ENCODE measurements at regions not wholly inside any gene's neighbourhood (a gene's known extent, or its start where the extent isn't known, plus 50 kb on each side); places are given as distances from the start of the nearest gene placed in this dataset.

GRCh38 chr16:8295513-8296237 lies 294.6 kb downstream of the TMEM114 start:
- Histone ChIP-seq H3K9me3 (ENCODE audit: control insufficient read depth in 1 of 2, insufficient read depth in 1 of 2, low read length in 2 of 2) (peaks cover 0 to 19% of the 10 kb centered on the region in 2 experiments), H3K4me3 (ENCODE audit: low read length) (no peak overlapping the region), H3K36me3 (ENCODE audit: insufficient read depth, low read length) (no peaks in the 10 kb centered on the region), H3K27ac (ENCODE audit: low read depth in 1 of 2, low read length in 2 of 2) (no peak overlapping the region), H3K4me1 (ENCODE audit: insufficient read depth, low read length) (no peaks in the 10 kb centered on the region), H3K27me3 (ENCODE audit: control insufficient read depth in 1 of 2, insufficient read depth in 2 of 2, low read length in 2 of 2) (no peaks in the 10 kb centered on the region)
- H3K36me3 Mint-ChIP-seq (ENCODE audit: low read depth): no peaks in the 10 kb centered on the region
- ATAC-seq (ENCODE audit: poor library complexity) (no peak), DNase-seq (no peak)
- no peaks in the 10 kb centered on the region for H3K4me1 Mint-ChIP-seq (ENCODE audit: low read depth)
- POLR2A ChIA-PET: no interaction called here
- CTCF ChIA-PET: no interaction called here
- TF ChIP-seq, protein P1, sequence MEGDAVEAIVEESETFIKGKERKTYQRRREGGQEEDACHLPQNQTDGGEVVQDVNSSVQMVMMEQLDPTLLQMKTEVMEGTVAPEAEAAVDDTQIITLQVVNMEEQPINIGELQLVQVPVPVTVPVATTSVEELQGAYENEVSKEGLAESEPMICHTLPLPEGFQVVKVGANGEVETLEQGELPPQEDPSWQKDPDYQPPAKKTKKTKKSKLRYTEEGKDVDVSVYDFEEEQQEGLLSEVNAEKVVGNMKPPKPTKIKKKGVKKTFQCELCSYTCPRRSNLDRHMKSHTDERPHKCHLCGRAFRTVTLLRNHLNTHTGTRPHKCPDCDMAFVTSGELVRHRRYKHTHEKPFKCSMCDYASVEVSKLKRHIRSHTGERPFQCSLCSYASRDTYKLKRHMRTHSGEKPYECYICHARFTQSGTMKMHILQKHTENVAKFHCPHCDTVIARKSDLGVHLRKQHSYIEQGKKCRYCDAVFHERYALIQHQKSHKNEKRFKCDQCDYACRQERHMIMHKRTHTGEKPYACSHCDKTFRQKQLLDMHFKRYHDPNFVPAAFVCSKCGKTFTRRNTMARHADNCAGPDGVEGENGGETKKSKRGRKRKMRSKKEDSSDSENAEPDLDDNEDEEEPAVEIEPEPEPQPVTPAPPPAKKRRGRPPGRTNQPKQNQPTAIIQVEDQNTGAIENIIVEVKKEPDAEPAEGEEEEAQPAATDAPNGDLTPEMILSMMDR (IDR thresholded peaks at IDR 0.05): no peak
- H3K27ac Mint-ChIP-seq: no peak overlapping the region
- no peaks in the 10 kb centered on the region for H3K27me3 Mint-ChIP-seq
- peaks cover 14% of the 10 kb centered on the region for H3K9me3 Mint-ChIP-seq
- H3K4me3 Mint-ChIP-seq: no peak overlapping the region
- intact Hi-C loops (cut with DNase I, micrococcal nuclease): no loop called here

DNA sequence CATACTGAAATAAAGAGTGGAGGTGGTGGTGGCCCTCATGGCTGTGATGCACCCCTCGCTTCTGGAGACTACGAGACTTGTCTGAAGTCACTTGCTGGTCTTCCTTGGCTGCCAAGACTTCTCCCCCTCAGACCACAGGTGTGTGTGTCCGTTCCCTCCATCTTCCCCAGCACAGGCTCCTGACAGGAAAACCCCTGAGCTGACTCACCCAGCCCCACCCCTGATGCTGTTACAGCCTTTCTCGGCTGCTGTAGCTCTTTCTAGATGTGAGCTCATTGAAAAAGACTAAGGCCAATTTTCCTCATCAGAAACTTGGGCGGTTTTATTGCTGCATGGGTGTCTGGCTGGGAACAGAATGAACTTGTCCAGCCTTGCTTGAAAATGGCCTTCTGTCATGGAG lies 296.9 kb downstream of the TMEM114 start:
- Mint-ChIP-seq H3K27me3 (no peaks in the 10 kb centered on the region), H3K36me3 (ENCODE audit: low read depth) (no peaks in the 10 kb centered on the region), H3K27ac (no peak overlapping the region), H3K4me1 (ENCODE audit: low read depth) (no peaks in the 10 kb centered on the region), H3K9me3 (peaks cover 7% of the 10 kb centered on the region), H3K4me3 (no peak overlapping the region)
- intact Hi-C loops (cut with DNase I, micrococcal nuclease): no loop called here
- ChIA-PET CTCF (no interaction called here), POLR2A (no interaction called here)
- TF ChIP-seq, protein P1 (IDR thresholded peaks at IDR 0.05): no peak
- no peak for DNase-seq
- Histone ChIP-seq H3K4me3 (ENCODE audit: low read length) (no peak overlapping the region), H3K9me3 (ENCODE audit: control insufficient read depth in 1 of 2, insufficient read depth in 1 of 2, low read length in 2 of 2) (peaks cover 0 to 11% of the 10 kb centered on the region in 2 experiments), H3K4me1 (ENCODE audit: insufficient read depth, low read length) (no peaks in the 10 kb centered on the region), H3K27me3 (ENCODE audit: control insufficient read depth in 1 of 2, insufficient read depth in 2 of 2, low read length in 2 of 2) (no peaks in the 10 kb centered on the region), H3K27ac (ENCODE audit: low read depth in 1 of 2, low read length in 2 of 2) (no peak overlapping the region), H3K36me3 (ENCODE audit: insufficient read depth, low read length) (no peaks in the 10 kb centered on the region)
- no peak for ATAC-seq (ENCODE audit: poor library complexity)

- ATAC-seq (ENCODE audit: poor library complexity): no peak
- ChIA-PET CTCF (no interaction called here), POLR2A (no interaction called here)
- TF ChIP-seq, protein P1 (IDR thresholded peaks at IDR 0.05): no peak
- H3K27me3 ChIP-seq (ENCODE audit: control insufficient read depth in 1 of 2, insufficient read depth in 2 of 2, low read length in 2 of 2): no peaks in the 10 kb centered on the region
- no peaks in the 10 kb centered on the region for H3K4me1 ChIP-seq (ENCODE audit: insufficient read depth, low read length)
- no peak overlapping the region for H3K27ac ChIP-seq (ENCODE audit: low read depth in 1 of 2, low read length in 2 of 2)
- Mint-ChIP-seq H3K4me1 (ENCODE audit: low read depth) (no peaks in the 10 kb centered on the region), H3K27ac (no peak overlapping the region), H3K9me3 (peaks cover 13% of the 10 kb centered on the region), H3K36me3 (ENCODE audit: low read depth) (no peaks in the 10 kb centered on the region), H3K27me3 (no peaks in the 10 kb centered on the region), H3K4me3 (no peak overlapping the region)
- intact Hi-C loops (cut with DNase I, micrococcal nuclease): no loop called here
- H3K4me3 ChIP-seq (ENCODE audit: low read length): no peak overlapping the region
- no peak for DNase-seq
- peaks cover 0 to 6% of the 10 kb centered on the region in 2 experiments for H3K9me3 ChIP-seq (ENCODE audit: control insufficient read depth in 1 of 2, insufficient read depth in 1 of 2, low read length in 2 of 2)
- no peaks in the 10 kb centered on the region for H3K36me3 ChIP-seq (ENCODE audit: insufficient read depth, low read length)
Observed at GRCh38 chr16:8292271-8292670, 298.0 kb downstream of the TMEM114 start.

All from CD4-positive, alpha-beta T cell (primary cell).